CD4-positive, alpha-beta T cell treated with Interleukin-12 subunit alpha and Interleukin-12 subunit beta, for 1 hour (primary cell): ENCODE measurements at regions not wholly inside any gene's neighbourhood (a gene's known extent, or its start where the extent isn't known, plus 50 kb on each side); places are given as distances from the start of the nearest gene placed in this dataset.
"Not testable (repeated sequence)": the region's sequence is repeated elsewhere in the genome, so short reads cannot be mapped to it uniquely, and the experiment has no call there.

Experiments used
- DNase-seq: peaks from one replicate; pipeline ENCODE4 v3.0.0-alpha.2; 2020

DNA sequence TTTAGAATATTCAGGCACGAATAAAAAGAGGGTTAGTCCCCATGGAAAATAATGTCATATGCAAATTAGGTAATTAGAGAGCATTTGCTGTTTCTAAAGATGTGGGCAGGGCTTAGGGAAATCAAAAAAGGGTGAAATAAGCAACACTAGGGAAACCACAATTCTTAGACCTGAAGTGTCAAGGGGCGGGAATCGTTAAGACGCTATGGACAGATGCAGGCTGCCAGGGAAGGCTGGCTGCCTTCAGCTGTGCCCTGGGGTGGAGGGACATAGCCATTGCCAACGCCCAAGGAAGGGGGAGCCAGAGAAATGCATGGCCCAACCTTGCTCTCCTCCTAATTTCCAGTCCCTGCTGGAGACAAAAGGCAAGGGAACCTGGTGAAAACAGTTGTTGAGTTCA is 141.7 kb upstream of the PROK2 start:
- DNase-seq = no peak

DNA sequence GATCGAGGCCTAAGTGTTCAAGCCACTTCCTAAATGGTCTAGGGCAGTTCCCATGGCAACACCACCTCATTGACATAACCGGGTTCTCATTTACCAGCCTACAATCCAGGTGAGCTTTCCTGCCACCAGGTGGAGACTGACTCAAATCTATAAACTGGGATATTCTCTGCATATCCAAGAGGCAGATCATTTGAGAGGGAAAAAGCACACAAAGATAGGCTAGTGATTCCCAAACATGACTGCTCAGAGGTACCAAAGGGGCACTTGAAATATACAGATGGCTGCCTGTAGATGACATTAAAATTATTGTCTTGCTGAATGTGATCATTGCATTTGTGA is 141.3 kb upstream of the PROK2 start:
- DNase-seq = no peak

GRCh38 chr3:71925511-71926261 is 140.7 kb upstream of the PROK2 start:
- not testable (repeated sequence) for DNase-seq

GRCh38 chr3:71924721-71925120 is 139.8 kb upstream of the PROK2 start:
- no peak for DNase-seq

DNA sequence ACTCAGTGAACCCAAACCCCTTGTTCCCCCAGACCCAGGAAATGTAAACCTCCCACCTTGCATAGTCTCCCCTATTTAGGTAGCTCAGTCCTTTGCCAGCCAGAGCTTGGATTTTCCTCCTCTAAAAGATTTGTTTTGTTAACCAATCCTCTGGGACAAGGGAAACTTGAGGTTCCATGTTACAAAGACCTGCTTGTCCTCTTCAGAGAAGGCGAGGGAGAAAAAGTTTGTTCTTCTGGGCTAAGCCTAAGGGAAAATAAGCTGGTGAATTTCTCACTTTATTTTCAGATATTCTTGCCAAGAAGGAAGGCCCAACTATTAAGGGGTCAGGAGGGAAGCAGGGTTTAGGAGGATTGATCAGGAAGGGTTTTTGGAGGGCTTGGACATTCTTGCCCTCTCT is 136.1 kb upstream of the PROK2 start:
- DNase-seq = no peak

GRCh38 chr3:71919572-71919971 is 134.6 kb upstream of the PROK2 start:
- DNase-seq = no peak

- no peak for DNase-seq
These were observed 132.6 kb upstream of the PROK2 start for GRCh38 chr3:71917545-71917944.

DNA sequence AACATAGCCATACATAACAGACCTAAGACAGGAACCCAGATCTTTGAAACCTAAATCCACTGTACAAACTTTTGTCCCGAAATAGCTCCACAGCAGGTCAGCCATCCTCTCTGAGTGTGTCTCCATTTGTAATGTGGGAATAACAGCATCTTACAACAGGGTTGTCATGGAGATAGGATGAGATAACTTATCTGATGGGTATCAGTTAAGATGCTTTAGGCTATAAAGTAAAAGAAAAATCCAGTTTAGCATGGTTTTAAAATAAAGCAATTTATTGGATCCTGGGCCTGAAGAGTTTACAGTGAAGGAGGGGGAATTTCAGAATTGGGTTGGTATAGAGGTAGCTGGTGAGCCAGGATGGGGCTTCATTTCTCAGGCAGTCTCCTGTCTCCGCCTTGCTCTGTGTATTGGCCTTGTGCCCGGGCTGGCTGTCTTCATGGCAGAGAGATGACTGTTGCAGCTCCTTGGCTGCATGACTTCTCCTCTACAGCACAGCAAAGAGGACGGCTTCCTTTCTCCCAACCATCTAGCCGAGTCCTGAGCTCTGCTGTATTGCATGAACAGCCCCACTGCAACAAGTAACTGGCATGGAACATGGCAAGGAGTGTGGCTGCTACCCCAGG is 131.9 kb upstream of the PROK2 start:
- DNase-seq = no peak

- no peak for DNase-seq
These were observed 128.0 kb upstream of the PROK2 start for GRCh38 chr3:71912839-71913495.

- DNase-seq = no peak
These were observed 125.2 kb upstream of the PROK2 start for GRCh38 chr3:71910108-71910507.

- DNase-seq = no peak
These were observed 123.0 kb upstream of the PROK2 start for GRCh38 chr3:71907996-71908395.

DNA sequence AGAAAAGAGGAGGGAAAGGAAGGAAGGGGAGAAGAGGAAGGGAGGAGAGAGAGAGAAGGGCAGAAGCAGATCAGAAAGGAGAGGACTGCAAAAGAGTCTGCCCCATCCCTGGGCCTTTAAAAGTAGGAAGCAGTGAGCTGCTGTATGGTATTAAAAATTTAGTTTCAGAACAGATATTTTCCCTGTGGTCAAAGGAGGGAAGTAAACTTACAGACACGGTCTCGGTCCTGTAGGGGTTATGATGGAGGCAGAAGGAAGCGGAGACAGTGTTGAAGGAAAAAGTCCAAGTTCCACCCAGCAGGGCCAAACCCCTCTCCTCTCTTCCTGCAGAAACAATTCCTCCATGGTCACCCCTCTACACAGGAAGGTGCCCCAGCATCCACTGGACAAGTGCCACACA is 122.0 kb upstream of the PROK2 start:
- DNase-seq = no peak

- no peak for DNase-seq
These were observed 120.5 kb upstream of the PROK2 start for GRCh38 chr3:71905426-71905825.

GRCh38 chr3:71903936-71904335 is 119.0 kb upstream of the PROK2 start:
- DNase-seq = no peak

DNA sequence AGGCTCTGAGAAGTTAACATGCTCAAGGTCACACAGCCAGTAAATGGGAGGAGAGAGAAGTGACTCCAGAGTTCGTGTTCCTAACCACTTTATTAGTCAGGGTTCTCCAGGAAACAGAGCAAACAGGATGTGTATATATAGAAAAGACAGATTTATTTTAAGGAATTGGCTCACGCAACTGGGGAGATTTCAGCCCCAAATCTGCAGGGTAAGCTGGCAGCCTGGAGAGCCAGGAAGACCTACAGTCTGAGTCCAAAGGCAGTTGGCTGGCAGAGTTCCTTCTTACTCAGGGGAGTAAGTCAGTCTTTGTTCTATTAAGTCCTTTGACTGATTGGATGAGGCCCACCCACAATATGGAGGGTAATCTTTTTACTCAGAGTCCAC is 118.2 kb upstream of the PROK2 start:
- no peak for DNase-seq

DNA sequence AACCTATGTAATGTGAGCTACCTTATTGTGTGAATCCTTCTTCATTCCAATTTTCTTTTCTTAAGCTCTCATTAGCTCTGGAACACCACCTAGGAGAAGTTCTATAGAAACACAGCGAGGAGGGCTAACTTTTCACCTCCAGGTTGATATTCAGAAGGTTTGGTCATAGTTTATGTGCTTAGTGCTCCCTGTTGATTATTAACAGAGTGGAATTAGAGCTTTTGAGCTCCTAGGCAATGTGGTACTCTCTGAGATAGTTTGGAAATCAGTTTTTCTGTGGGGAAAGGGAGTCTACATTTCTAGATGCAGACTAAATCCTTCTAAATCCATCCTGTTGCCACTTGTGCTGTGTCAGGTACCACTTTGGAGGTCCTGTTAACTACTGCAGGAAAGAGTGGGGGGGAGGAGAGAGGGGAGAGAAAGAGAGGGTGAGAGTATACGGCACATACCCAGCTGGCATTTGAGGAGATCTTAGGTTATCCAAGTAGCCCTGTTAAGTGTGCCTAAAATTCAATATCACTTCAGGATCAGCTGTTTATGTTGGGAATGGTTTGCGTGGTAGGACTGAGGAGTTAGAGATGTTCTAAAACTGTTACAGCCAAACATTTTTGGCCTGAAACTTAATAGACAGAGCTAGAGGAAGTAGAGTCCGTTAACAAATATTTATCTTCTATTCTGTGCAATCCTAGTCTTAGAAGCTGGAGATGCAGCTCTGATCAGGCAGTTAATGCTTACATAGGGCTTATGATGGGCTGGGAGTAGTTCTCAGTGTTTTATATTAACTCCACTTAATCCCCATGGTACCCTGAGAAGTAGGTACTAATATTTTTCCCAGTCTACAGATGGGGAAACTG is 117.5 kb upstream of the PROK2 start:
- no peak for DNase-seq

DNA sequence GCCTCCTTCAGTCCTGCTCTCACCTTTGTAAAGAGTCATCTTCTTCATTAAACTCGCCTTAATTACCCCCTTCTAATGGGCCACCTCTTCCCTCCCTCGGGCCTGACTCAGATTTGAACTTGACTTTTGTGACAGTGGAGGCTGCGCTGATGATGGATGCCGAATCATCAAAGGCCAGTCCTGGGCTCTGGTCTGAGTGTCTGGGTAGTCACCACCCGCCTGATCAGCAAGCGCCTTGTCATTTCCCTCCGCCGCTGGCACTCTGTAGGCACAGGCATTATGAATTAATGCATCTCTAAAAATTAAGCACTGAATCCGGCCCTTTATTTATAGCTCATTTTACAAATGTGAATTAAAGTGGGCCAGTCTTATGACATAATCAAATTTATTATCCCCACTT is 116.7 kb upstream of the PROK2 start:
- DNase-seq = no peak

GRCh38 chr3:71900057-71900456 is 115.1 kb upstream of the PROK2 start:
- no peak for DNase-seq

DNA sequence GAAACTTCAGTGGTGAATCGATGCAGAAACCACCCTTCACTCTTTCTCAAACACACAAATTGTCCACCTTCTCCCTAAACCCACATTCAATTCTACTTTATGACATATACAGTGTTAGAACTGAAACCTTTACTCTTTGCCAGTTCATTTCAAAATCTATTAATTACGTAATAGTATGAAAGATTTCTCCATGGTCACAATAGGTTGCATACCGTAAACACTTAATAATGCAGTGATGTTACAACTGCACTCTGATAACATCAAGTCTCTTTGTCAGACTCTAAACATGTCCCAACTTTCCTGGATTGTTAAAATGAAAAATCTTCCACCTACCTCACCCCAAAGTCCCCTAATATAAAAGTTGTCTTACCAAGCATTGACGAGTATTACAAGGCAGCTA is 111.8 kb upstream of the PROK2 start:
- no peak for DNase-seq

- DNase-seq = no peak
These were observed 108.9 kb upstream of the PROK2 start for GRCh38 chr3:71893702-71894479.

- DNase-seq = no peak
These were observed 108.2 kb upstream of the PROK2 start for GRCh38 chr3:71893122-71893521.

DNA sequence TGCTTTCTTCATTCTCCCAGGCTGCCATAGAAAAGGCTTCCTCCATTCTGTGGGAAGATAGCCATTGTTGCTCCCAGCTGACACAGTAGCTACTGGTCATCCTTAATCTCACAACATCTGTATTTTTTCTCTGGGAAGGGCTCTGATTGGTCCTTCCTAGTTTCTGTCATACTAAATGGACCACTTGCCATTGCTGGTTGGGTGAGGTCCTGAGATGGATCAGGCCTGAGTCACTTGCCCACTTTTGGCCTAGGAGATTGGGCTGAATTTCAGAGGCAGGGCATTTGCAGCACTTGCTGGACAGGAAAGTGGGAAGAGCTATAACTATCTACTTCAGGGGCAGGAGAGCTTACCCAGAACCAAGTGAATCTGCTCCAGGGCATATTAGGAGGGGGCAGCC is 106.5 kb upstream of the PROK2 start:
- DNase-seq = no peak
